Lung (tissue), 11 donors: ENCODE measurements at regions not wholly inside any gene's neighbourhood (a gene's known extent, or its start where the extent isn't known, plus 50 kb on each side); places are given as distances from the start of the nearest gene placed in this dataset.

ENCODE experiments used
- ATAC-seq: fragments of 200-7000 bp; cut with Tn5 transposase; one replicate; pipeline ENCODE4 v1.9.1; 2020; ENCODE audit warnings: moderate number of reproducible peaks; ENCODE audit not compliant: insufficient read depth, low FRiP score
- DNase-seq, 3 donors: peaks; one replicate each; pipeline ENCODE4 v3.0.0-alpha.2; 2013 to 2017
- H3K27ac ChIP-seq, 2 donors: one replicate each; pipeline ENCODE4 v1.5.1; 2013; ENCODE audit warnings: mild to moderate bottlenecking in 2 of 2, moderate library complexity in 2 of 2, control low read depth in 1 of 2, inconsistent platforms in 1 of 2, low read depth in 1 of 2, low read length in 1 of 2
- H3K27me3 ChIP-seq, 3 donors: one replicate each; pipeline ENCODE4 v1.5.1; 2013; ENCODE audit warnings: low read length in 2 of 3; ENCODE audit not compliant: control insufficient read depth in 3 of 3, insufficient read depth in 3 of 3
- H3K36me3 ChIP-seq, 4 donors: one replicate each; pipeline ENCODE4 v1.5.1; 2013; ENCODE audit warnings: low read length in 4 of 4, mild to moderate bottlenecking in 1 of 4, moderate library complexity in 1 of 4; ENCODE audit not compliant: control insufficient read depth in 4 of 4, insufficient read depth in 4 of 4
- H3K4me1 ChIP-seq, 5 donors: one replicate each; pipeline ENCODE4 v1.5.1; 2013; ENCODE audit warnings: low read length in 5 of 5, mild to moderate bottlenecking in 2 of 5, moderate library complexity in 1 of 5; ENCODE audit not compliant: control insufficient read depth in 5 of 5, insufficient read depth in 5 of 5
- H3K4me3 ChIP-seq: one replicate; pipeline ENCODE4 v1.5.1; 2013; ENCODE audit warnings: mild to moderate bottlenecking, control low read depth, moderate library complexity
- H3K9ac ChIP-seq, 2 donors: one replicate each; pipeline ENCODE4 v1.5.1; 2013; ENCODE audit warnings: low read length in 2 of 2, control low read depth in 1 of 2; ENCODE audit not compliant: insufficient read depth in 1 of 2
- H3K9me3 ChIP-seq, 4 donors: one replicate each; pipeline ENCODE4 v1.5.1; 2013; ENCODE audit warnings: low read length in 3 of 4, mild to moderate bottlenecking in 1 of 4, moderate library complexity in 1 of 4; ENCODE audit not compliant: control insufficient read depth in 4 of 4, insufficient read depth in 3 of 4
- WGBS, 2 donors: extraction: QIAGEN DNeasy Blood & Tissue Kit; methylation state at CpG; one replicate each; pipeline ENCODE4 v1.1.7; 2013; 5-methylcytosine and 5-hydroxymethylcytosine counted together
- TF ChIP-seq, protein P1 (sequence below): IDR thresholded peaks from 2 replicates; pipeline ENCODE4 v1.5.1; 2012; ENCODE audit warnings: mild to moderate bottlenecking; ENCODE audit errors: control extremely low read depth, extremely low read depth
- donor health status: control.
- donor health status: control.
- donor health status: Bipolar disorder and iron deficiency.
- donor health status: healthy.
- donor health status: DM: yes; HTN: yes; CAD: no.

DNA sequence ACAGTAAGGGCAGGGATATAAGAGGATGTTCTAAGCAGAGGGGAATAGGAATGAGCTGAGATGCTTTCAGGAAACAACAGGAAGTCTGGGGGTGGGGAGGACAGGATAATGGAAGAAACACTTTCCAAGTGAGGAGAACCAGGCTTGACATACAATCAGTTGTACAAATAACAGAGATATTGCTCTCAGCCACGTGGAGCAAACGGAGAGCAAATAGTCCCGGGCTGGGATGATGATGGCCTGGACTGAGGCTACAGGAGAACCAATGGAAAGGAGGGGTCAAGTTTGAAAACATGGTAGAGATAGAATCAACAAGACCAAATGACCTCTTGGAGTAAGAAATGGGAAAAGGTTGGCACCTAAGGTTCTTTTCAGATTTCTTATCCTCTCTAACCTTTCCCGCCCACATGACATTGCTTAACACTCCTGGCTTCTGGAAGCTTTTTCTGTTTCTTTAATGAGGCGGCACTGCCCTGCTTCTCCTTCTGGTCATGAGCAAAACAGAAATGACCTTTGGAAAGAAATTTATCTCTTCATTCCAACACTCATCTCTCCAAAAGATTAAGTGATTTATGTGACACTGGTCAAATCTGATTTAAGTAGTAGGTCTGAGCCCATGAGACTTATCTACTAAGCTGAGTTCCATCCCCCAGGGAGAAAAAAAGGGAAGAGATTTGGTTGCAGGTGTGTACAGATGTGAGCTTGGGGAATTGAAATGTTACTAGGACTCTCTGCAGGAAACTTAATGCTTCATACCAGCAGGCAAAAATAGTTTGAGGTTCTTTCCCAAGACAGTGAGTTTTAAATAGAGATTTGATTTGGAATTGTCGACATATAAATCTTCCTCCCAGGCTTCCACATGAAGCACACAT is 442.9 kb upstream of the HNRNPA3 start:
- 84 to 86% methylated on average over 6 of the region's 6 CpGs for WGBS, 2 donors
- Histone ChIP-seq H3K4me1 (no peaks in the 10 kb centered on the region), H3K9me3 (peaks cover 0 to 6% (median 0%) of the 10 kb centered on the region in 4 donors), H3K4me3 (no peak overlapping the region), H3K27ac (no peak overlapping the region), H3K27me3 (no peaks in the 10 kb centered on the region), H3K36me3 (no peaks in the 10 kb centered on the region), H3K9ac (no peak overlapping the region)
- ATAC-seq (peak; percentile 41), DNase-seq (no peak)
- TF ChIP-seq, protein P1, sequence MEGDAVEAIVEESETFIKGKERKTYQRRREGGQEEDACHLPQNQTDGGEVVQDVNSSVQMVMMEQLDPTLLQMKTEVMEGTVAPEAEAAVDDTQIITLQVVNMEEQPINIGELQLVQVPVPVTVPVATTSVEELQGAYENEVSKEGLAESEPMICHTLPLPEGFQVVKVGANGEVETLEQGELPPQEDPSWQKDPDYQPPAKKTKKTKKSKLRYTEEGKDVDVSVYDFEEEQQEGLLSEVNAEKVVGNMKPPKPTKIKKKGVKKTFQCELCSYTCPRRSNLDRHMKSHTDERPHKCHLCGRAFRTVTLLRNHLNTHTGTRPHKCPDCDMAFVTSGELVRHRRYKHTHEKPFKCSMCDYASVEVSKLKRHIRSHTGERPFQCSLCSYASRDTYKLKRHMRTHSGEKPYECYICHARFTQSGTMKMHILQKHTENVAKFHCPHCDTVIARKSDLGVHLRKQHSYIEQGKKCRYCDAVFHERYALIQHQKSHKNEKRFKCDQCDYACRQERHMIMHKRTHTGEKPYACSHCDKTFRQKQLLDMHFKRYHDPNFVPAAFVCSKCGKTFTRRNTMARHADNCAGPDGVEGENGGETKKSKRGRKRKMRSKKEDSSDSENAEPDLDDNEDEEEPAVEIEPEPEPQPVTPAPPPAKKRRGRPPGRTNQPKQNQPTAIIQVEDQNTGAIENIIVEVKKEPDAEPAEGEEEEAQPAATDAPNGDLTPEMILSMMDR: no peak

DNA sequence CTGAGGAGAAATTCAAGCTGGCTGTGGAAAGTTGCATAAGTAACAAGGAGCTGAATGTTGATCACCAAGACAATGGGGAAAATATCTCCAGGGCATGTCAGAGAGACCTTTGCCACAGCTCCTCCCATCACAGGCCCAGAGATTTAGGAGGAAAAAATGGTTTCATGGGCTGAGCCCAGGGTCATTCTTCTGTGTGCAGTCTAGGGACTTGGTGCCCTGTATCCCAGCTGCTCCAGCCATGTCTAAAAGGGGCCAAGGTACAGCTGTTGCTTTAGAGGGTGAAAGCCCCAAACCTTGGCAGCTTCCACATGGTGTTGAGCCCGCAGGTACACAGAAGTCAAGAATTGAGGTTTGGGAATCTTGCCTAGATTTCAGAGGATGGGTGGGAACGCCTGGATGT is 439.8 kb upstream of the HNRNPA3 start:
- ATAC-seq (no peak), DNase-seq (no peak)
- no peaks in the 10 kb centered on the region for H3K4me1 ChIP-seq
- H3K9me3 ChIP-seq: peaks cover 0 to 6% (median 0%) of the 10 kb centered on the region in 4 donors
- H3K36me3 ChIP-seq: no peaks in the 10 kb centered on the region
- no peak overlapping the region for H3K9ac ChIP-seq
- H3K27me3 ChIP-seq: no peaks in the 10 kb centered on the region
- no peak overlapping the region for H3K27ac ChIP-seq
- H3K4me3 ChIP-seq: no peak overlapping the region
- TF ChIP-seq, protein P1: no peak
- WGBS, 2 donors: 84 to 92% methylated on average over 2 of the region's 2 CpGs

DNA sequence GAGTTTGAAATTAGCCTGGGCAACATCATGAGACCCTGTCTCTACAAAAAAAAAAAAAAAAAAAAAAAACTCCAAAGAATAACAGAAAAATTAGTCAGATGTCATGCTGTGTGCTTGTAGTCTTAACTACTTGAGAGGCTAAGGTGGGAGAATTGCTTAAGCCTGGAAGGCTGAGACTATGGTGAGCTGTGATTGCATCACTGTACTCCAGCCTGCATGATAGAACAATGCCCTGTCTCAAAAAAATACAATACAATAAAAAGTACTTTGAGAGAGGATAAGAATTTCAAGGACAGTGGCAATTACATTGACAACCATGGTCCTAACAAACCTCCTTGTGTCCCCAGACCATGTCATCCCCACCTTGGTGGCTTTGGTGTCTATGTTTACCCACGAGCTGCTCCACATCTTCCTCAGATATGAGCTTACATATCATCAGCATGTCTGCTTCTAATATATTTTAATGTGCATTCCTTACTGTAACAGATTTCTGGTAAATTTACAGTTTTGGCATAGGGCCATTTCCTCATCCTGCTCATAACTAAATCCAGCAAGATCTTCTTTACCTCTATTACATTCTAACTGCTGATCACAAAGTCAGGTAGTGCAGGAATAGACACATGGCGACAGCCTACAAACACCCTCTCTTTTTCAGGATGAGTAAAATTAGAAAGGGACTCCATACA is 437.7 kb upstream of the HNRNPA3 start:
- H3K9ac ChIP-seq: no peak overlapping the region
- TF ChIP-seq, protein P1: no peak
- H3K36me3 ChIP-seq: no peaks in the 10 kb centered on the region
- 70 to 85% methylated on average over 2 of the region's 2 CpGs for WGBS, 2 donors
- no peak overlapping the region for H3K4me3 ChIP-seq
- ATAC-seq (no peak), DNase-seq (peak in 2 of 3 donors; percentile 22 to 27)
- H3K9me3 ChIP-seq: peaks cover 0 to 6% (median 0%) of the 10 kb centered on the region in 4 donors
- H3K4me1 ChIP-seq: no peaks in the 10 kb centered on the region
- no peaks in the 10 kb centered on the region for H3K27me3 ChIP-seq
- H3K27ac ChIP-seq: no peak overlapping the region
